Liver (tissue), 3 donors: ENCODE measurements at regions not wholly inside any gene's neighbourhood (a gene's known extent, or its start where the extent isn't known, plus 50 kb on each side); places are given as distances from the start of the nearest gene placed in this dataset.

Experiments
- ATF3 ChIP-seq: IDR thresholded peaks from 2 replicates; pipeline ENCODE4 v1.6.1; 2016; ENCODE audit warnings: antibody characterized with exemption
- JUND ChIP-seq, 2 donors: IDR thresholded peaks; 2 replicates each; pipeline ENCODE4 v1.6.1; 2016; ENCODE audit warnings: antibody characterized with exemption in 2 of 2
- RAD21 ChIP-seq, 2 donors: IDR thresholded peaks; 2 replicates each; pipeline ENCODE4 v1.6.1; 2016; ENCODE audit warnings: antibody characterized with exemption in 2 of 2, mild to moderate bottlenecking in 2 of 2
- SP1 ChIP-seq: IDR thresholded peaks from 2 replicates; pipeline ENCODE4 v1.6.1; 2018; ENCODE audit warnings: antibody characterized with exemption, mild to moderate bottlenecking
- TF ChIP-seq, protein P1 (sequence below): fragments of 150-350 bp; IDR thresholded peaks from 2 replicates; pipeline ENCODE4 v1.5.1; 2017; ENCODE audit warnings: improper control_type of control experiment, low read depth, low read length; ENCODE audit not compliant: missing input control
- TF ChIP-seq, protein P2 (sequence below): IDR thresholded peaks from 2 replicates; pipeline ENCODE4 v1.6.1; 2016; ENCODE audit warnings: antibody characterized with exemption
- TF ChIP-seq, protein P3 (sequence below): IDR thresholded peaks from 2 replicates; pipeline ENCODE4 v1.6.1; 2016; ENCODE audit warnings: antibody characterized with exemption, mild to moderate bottlenecking
- donor health status: healthy.
- donor health status: healthy.

DNA sequence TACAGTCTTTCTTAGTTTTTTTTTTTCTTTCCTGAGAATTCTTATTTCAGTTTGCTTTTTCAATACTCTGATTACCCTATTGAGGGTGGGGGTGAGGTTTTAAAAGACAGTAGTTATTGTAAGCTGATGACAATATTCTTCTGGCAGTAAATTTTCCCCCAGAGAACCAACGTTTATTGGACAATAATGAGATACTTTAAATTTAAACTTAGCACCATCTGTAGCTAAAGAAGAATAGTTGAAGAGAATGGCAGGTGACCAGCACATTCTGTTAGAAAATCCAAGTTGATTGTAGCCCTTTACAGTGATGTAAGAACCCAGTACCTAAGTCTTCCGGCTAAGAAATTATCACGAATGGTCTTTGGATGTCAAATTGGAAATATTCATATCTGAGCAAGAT lies 364.6 kb upstream of the LYPLAL1 start:
- TF ChIP-seq, protein P1, sequence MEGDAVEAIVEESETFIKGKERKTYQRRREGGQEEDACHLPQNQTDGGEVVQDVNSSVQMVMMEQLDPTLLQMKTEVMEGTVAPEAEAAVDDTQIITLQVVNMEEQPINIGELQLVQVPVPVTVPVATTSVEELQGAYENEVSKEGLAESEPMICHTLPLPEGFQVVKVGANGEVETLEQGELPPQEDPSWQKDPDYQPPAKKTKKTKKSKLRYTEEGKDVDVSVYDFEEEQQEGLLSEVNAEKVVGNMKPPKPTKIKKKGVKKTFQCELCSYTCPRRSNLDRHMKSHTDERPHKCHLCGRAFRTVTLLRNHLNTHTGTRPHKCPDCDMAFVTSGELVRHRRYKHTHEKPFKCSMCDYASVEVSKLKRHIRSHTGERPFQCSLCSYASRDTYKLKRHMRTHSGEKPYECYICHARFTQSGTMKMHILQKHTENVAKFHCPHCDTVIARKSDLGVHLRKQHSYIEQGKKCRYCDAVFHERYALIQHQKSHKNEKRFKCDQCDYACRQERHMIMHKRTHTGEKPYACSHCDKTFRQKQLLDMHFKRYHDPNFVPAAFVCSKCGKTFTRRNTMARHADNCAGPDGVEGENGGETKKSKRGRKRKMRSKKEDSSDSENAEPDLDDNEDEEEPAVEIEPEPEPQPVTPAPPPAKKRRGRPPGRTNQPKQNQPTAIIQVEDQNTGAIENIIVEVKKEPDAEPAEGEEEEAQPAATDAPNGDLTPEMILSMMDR: no peak
- TF ChIP-seq, protein P2, sequence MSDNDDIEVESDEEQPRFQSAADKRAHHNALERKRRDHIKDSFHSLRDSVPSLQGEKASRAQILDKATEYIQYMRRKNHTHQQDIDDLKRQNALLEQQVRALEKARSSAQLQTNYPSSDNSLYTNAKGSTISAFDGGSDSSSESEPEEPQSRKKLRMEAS: no peak
- TF ChIP-seq SP1 (no peak), RAD21 (IDR thresholded peaks at IDR 0.05) (no peak), ATF3 (no peak), JUND (IDR thresholded peaks at IDR 0.05) (no peak)
- TF ChIP-seq, protein P3, sequence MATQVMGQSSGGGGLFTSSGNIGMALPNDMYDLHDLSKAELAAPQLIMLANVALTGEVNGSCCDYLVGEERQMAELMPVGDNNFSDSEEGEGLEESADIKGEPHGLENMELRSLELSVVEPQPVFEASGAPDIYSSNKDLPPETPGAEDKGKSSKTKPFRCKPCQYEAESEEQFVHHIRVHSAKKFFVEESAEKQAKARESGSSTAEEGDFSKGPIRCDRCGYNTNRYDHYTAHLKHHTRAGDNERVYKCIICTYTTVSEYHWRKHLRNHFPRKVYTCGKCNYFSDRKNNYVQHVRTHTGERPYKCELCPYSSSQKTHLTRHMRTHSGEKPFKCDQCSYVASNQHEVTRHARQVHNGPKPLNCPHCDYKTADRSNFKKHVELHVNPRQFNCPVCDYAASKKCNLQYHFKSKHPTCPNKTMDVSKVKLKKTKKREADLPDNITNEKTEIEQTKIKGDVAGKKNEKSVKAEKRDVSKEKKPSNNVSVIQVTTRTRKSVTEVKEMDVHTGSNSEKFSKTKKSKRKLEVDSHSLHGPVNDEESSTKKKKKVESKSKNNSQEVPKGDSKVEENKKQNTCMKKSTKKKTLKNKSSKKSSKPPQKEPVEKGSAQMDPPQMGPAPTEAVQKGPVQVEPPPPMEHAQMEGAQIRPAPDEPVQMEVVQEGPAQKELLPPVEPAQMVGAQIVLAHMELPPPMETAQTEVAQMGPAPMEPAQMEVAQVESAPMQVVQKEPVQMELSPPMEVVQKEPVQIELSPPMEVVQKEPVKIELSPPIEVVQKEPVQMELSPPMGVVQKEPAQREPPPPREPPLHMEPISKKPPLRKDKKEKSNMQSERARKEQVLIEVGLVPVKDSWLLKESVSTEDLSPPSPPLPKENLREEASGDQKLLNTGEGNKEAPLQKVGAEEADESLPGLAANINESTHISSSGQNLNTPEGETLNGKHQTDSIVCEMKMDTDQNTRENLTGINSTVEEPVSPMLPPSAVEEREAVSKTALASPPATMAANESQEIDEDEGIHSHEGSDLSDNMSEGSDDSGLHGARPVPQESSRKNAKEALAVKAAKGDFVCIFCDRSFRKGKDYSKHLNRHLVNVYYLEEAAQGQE: no peak
